ENCODE measurements at regions not wholly inside any gene's neighbourhood (a gene's known extent, or its start where the extent isn't known, plus 50 kb on each side); places are given as distances from the start of the nearest gene placed in this dataset.
"Not testable (repeated sequence)": the region's sequence is repeated elsewhere in the genome, so short reads cannot be mapped to it uniquely, and the experiment has no call there.

GRCh38 chr3:155995525-155996370 is 124.6 kb upstream of the KCNAB1 start:
- Mint-ChIP-seq H3K36me3 (ENCODE audit: insufficient read depth, unreplicated experiment) (no peaks in the 10 kb centered on the region), H3K9me3 (ENCODE audit: unreplicated experiment) (no peaks in the 10 kb centered on the region), H3K27me3 (ENCODE audit: insufficient read depth, unreplicated experiment) (peaks cover 6% of the 10 kb centered on the region), H3K27ac (ENCODE audit: unreplicated experiment) (no peak overlapping the region), H3K4me3 (ENCODE audit: unreplicated experiment) (no peak overlapping the region), H3K4me1 (ENCODE audit: low read depth, unreplicated experiment) (peaks cover 7% of the 10 kb centered on the region)
- Histone ChIP-seq H3K9me3 (no peaks in the 10 kb centered on the region), H3K4me1 (0 out of 2 replicates have a peak, but pooled peaks cover 4% of the 10 kb centered on the region), H3K4me3 (ENCODE audit: low read depth, low read length) (no peak overlapping the region), H3K36me3 (ENCODE audit: control insufficient read depth, insufficient read depth, low read length) (no peaks in the 10 kb centered on the region), H3K27me3 (replicated peaks; ENCODE audit: control insufficient read depth, insufficient read depth, low read length) (no peaks in the 10 kb centered on the region)
- intact Hi-C loops (cut with micrococcal nuclease; ENCODE audit: unreplicated experiment): loop anchor here (1.0 to 5.0 kb wide), 2 partner anchors 155 to 243 kb away; no protein-coding TSS in a partner anchor
- CTCF ChIA-PET: no interaction called here
- POLR2A ChIA-PET: no interaction called here
- TF ChIP-seq, protein P1, sequence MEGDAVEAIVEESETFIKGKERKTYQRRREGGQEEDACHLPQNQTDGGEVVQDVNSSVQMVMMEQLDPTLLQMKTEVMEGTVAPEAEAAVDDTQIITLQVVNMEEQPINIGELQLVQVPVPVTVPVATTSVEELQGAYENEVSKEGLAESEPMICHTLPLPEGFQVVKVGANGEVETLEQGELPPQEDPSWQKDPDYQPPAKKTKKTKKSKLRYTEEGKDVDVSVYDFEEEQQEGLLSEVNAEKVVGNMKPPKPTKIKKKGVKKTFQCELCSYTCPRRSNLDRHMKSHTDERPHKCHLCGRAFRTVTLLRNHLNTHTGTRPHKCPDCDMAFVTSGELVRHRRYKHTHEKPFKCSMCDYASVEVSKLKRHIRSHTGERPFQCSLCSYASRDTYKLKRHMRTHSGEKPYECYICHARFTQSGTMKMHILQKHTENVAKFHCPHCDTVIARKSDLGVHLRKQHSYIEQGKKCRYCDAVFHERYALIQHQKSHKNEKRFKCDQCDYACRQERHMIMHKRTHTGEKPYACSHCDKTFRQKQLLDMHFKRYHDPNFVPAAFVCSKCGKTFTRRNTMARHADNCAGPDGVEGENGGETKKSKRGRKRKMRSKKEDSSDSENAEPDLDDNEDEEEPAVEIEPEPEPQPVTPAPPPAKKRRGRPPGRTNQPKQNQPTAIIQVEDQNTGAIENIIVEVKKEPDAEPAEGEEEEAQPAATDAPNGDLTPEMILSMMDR (IDR thresholded peaks at IDR 0.05; ENCODE audit: insufficient read depth in 1 of 2, low read depth in 1 of 2, low read length in 1 of 2, severe bottlenecking in 1 of 2, unreplicated experiment in 1 of 2): peak; percentile 47 to 50
- BruUV-seq (replicated peaks): no TSS peak
- DNase-seq: peak in 1 of 2 experiments; percentile 20

DNA sequence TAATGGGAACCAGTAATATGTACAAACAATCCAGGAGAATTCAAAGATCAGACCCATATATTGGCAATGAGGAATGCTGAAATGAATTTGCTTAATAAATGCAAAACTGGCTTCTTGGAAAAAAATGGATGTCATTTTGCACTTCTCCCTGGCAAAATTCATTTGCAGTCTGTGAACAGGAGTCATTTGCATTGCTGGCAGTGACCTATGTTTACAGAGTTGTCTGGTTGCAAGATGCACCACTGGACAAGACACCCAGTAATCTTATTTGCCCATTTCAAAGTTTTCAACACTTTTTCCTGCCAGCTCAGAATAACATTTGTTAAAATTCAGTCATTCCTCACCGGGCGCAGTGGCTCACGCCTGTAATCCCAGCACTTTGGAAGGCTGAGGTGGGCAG is 123.5 kb upstream of the KCNAB1 start:
- no TSS peak for BruUV-seq (replicated peaks)
- CTCF ChIA-PET: interaction anchor here (0.6 kb wide), 1 partner anchor 91 kb away, joined by 3 read pairs; no protein-coding TSS in a partner anchor

DNA sequence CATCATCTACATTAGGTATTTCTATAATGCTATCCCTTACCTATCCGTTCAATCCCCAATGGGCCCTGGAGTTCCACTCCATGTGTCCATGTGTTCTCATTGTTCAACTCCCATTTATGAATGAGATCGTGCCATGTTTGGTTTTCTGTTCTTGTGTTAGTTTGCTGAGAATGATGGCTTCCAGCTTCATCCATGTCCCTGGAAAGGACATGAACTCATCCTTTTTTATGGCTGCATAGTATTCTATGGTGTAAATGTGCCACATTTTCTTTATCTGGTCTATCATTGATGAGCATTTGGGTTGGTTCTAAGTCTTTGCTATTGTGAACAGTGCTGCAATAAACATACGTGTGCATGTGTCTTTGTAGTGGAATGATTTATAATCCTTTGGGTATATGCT is 122.2 kb upstream of the KCNAB1 start:
- BruUV-seq (replicated peaks); DNase-seq; POLR2A ChIA-PET; H3K27ac Mint-ChIP-seq (ENCODE audit: unreplicated experiment); CTCF ChIA-PET; H3K4me1 Mint-ChIP-seq (ENCODE audit: low read depth, unreplicated experiment); H3K4me3 Mint-ChIP-seq (ENCODE audit: unreplicated experiment); H3K27me3 ChIP-seq (replicated peaks; ENCODE audit: control insufficient read depth, insufficient read depth, low read length); H3K9me3 ChIP-seq; H3K4me1 ChIP-seq; H3K36me3 Mint-ChIP-seq (ENCODE audit: insufficient read depth, unreplicated experiment); H3K9me3 Mint-ChIP-seq (ENCODE audit: unreplicated experiment); H3K4me3 ChIP-seq (ENCODE audit: low read depth, low read length); H3K36me3 ChIP-seq (ENCODE audit: control insufficient read depth, insufficient read depth, low read length): not testable (repeated sequence)
- H3K27me3 Mint-ChIP-seq (ENCODE audit: insufficient read depth, unreplicated experiment): peaks cover 11% of the 10 kb centered on the region
- intact Hi-C loops (cut with micrococcal nuclease; ENCODE audit: unreplicated experiment): loop anchor here (5.0 kb wide), 1 partner anchor 246 kb away; no protein-coding TSS in a partner anchor

More for the DNA sequence above, 123.5 kb upstream of the KCNAB1 start:
- TF ChIP-seq, protein P1 (IDR thresholded peaks at IDR 0.05; ENCODE audit: insufficient read depth in 1 of 2, low read depth in 1 of 2, low read length in 1 of 2, severe bottlenecking in 1 of 2, unreplicated experiment in 1 of 2): no peak
- Histone ChIP-seq H3K9me3 (no peaks in the 10 kb centered on the region), H3K4me3 (ENCODE audit: low read depth, low read length) (no peak overlapping the region), H3K27me3 (replicated peaks; ENCODE audit: control insufficient read depth, insufficient read depth, low read length) (no peaks in the 10 kb centered on the region), H3K4me1 (0 out of 2 replicates have a peak, but pooled peaks cover 4% of the 10 kb centered on the region), H3K36me3 (ENCODE audit: control insufficient read depth, insufficient read depth, low read length) (no peaks in the 10 kb centered on the region)
- Mint-ChIP-seq H3K27ac (ENCODE audit: unreplicated experiment) (no peak overlapping the region), H3K27me3 (ENCODE audit: insufficient read depth, unreplicated experiment) (peaks cover 10% of the 10 kb centered on the region), H3K4me3 (ENCODE audit: unreplicated experiment) (no peak overlapping the region), H3K4me1 (ENCODE audit: low read depth, unreplicated experiment) (peaks cover 4% of the 10 kb centered on the region), H3K36me3 (ENCODE audit: insufficient read depth, unreplicated experiment) (no peaks in the 10 kb centered on the region), H3K9me3 (ENCODE audit: unreplicated experiment) (no peaks in the 10 kb centered on the region)
- intact Hi-C loops (cut with micrococcal nuclease; ENCODE audit: unreplicated experiment): loop anchor here (5.0 kb wide), 1 partner anchor 245 kb away; no protein-coding TSS in a partner anchor
- POLR2A ChIA-PET: no interaction called here
- DNase-seq: no peak
